ENCODE measurements at regions not wholly inside any gene's neighbourhood (a gene's known extent, or its start where the extent isn't known, plus 50 kb on each side); places are given as distances from the start of the nearest gene placed in this dataset.

DNA sequence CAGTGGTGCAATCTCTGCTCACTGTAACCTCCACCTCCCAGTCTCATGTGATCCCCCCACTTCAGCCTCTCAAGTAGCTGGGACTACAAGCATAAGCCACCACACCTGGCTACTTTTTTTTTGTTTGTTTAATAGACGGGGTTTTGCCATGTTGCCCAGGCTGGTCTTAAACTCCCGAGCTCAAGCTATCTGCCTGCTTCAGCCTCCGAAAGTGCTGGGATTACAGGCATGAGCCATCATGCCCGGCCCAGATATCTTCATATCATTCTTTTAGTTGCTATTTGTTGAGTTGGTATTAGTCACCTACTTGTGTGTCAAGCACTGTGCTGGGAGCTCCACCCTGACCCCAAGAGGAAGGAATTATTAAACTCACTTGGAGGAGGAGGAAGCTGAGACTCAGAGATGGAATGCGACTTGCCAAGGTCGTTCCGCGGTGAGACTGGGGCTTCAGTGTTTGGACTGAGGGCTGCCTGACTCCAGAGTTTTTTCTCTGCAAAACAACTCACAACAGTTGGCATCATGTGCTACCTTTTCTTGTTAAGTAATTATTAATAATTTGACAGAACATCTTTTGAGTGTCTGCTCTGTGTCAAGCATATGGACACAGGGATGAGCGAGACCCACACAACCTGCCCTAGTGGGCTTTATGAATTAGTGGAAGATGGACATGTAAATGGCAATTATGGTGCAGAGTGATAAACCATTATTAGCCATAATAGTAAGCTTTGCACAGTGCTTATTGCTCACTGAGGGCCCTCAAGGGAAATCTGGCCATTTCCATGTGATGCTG is 132.0 kb downstream of the FOXD2 start:
- H2BK15ac ChIP-seq (ENCODE audit: low read length) = 0 out of 2 replicates have a peak overlapping the region, but pooled peaks have one; percentile 40
- POLR2A ChIA-PET (ENCODE audit: partially characterized antibody) = no interaction called here
- H3K14ac ChIP-seq (ENCODE audit: insufficient read length) = no peak overlapping the region
- no peak overlapping the region for H4K5ac ChIP-seq (ENCODE audit: insufficient read length, low read depth, low read length)
- H2BK20ac ChIP-seq (ENCODE audit: low read length) = no peak overlapping the region
- DNase-seq (ENCODE audit: low read depth in 1 of 2, low spot score in 2 of 2) = no peak
- H4K91ac ChIP-seq (replicated peaks; ENCODE audit: insufficient read length, low read length) = no peak overlapping the region
- H3K4me1 ChIP-seq (replicated peaks in 1 of 4; ENCODE audit: control insufficient read depth in 3 of 4, insufficient read depth in 4 of 4, low read length in 3 of 4) = peaks cover 6 to 21% (median 16%) of the 10 kb centered on the region in 4 experiments
- H3K79me1 ChIP-seq (ENCODE audit: low read depth, low read length) = no peaks in the 10 kb centered on the region
- H2AK5ac ChIP-seq (ENCODE audit: low read depth, low read length) = no peak overlapping the region
- H3K27ac ChIP-seq (ENCODE audit: low read depth, low read length) = no peak overlapping the region
- no peak overlapping the region for H3K56ac ChIP-seq (replicated peaks; ENCODE audit: insufficient read length, low read depth, low read length)
- no peaks in the 10 kb centered on the region for H3K36me3 ChIP-seq (ENCODE audit: control insufficient read depth in 2 of 4, insufficient read depth in 4 of 4, low read length in 3 of 4)
- no peak overlapping the region for H3K4me3 ChIP-seq (ENCODE audit: extremely low read depth in 1 of 4, insufficient read depth in 2 of 4, low read depth in 3 of 4, low read length in 4 of 4)
- no peak overlapping the region for H2BK120ac ChIP-seq (replicated peaks; ENCODE audit: low read depth, low read length)
- H3K4me2 ChIP-seq (ENCODE audit: insufficient read depth in 1 of 2, low read depth in 2 of 2, low read length in 2 of 2) = no peak overlapping the region
- H3K79me2 ChIP-seq (ENCODE audit: control insufficient read depth in 1 of 2, insufficient read depth in 2 of 2, low read length in 2 of 2) = no peaks in the 10 kb centered on the region
- 49% methylated on average over 9 of the region's 9 CpGs; no CpG with 5 or more reads in 1 of the 2 experiments for WGBS, 2 experiments (ENCODE audit: extremely low coverage in 1 of 2, insufficient coverage in 1 of 2, insufficient read length in 1 of 2, insufficient replicate concordance in 2 of 2, low coverage in 1 of 2, low lambda C conversion rate in 2 of 2, missing lambda C conversion rate in 1 of 2)
- no peak overlapping the region for H2BK12ac ChIP-seq (ENCODE audit: low read depth, low read length)
- H4K20me1 ChIP-seq (replicated peaks in 1 of 2; ENCODE audit: control insufficient read depth in 1 of 2, insufficient read depth in 2 of 2, low read length in 2 of 2) = no peaks in the 10 kb centered on the region
- peaks cover 0 to 3% (median 2%) of the 10 kb centered on the region in 4 experiments; a peak in 2 of 7 replicates for H3K27me3 ChIP-seq (replicated peaks in 1 of 4; ENCODE audit: control insufficient read depth in 3 of 4, extremely low read depth in 1 of 4, insufficient read depth in 3 of 4, low read length in 3 of 4)
- H3K23ac ChIP-seq (ENCODE audit: insufficient read length) = no peak overlapping the region
- H3K18ac ChIP-seq (ENCODE audit: extremely low read depth, low read length) = no peak overlapping the region
- H3K9me3 ChIP-seq (ENCODE audit: insufficient read depth in 2 of 2, low read depth in 1 of 2, low read length in 1 of 2) = no peaks in the 10 kb centered on the region
- H3K23me2 ChIP-seq (ENCODE audit: low read depth, low read length) = peaks cover 4% of the 10 kb centered on the region; the same call in 1 of the 2 replicates
- H3K9ac ChIP-seq (replicated peaks in 1 of 4; ENCODE audit: extremely low read depth in 1 of 4, low read depth in 3 of 4, low read length in 3 of 4) = no peak overlapping the region
- no peak overlapping the region; the same call in 1 of the 2 replicates for H4K8ac ChIP-seq (ENCODE audit: extremely low read depth, insufficient read depth, low read length)
- H2AFZ ChIP-seq (ENCODE audit: low read length) = no peak overlapping the region
- peak; percentile 70 for FAIRE-seq
- no peak overlapping the region for H2BK5ac ChIP-seq (ENCODE audit: low read depth, low read length)
- CTCF ChIA-PET (ENCODE audit: partially characterized antibody) = interaction anchor here (0.7 to 3.5 kb wide), 23 partner anchors 8 to 139 kb away, joined by 3 to 32 read pairs (median 5); no protein-coding TSS in a partner anchor
- no peak overlapping the region for H3K4ac ChIP-seq (replicated peaks; ENCODE audit: insufficient read length, low read depth, low read length)
- TF ChIP-seq CTBP2 (IDR thresholded peaks at IDR 0.05; ENCODE audit: borderline replicate concordance, insufficient read depth, insufficient read length, low read length) (no peak), CHD2 (IDR thresholded peaks at IDR 0.05; ENCODE audit: low read length) (no peak), TEAD4 (IDR thresholded peaks at IDR 0.05; ENCODE audit: low read depth, low read length) (peak; percentile 91), BACH1 (IDR thresholded peaks at IDR 0.05; ENCODE audit: low read length) (no peak)
- TF ChIP-seq, protein P1, sequence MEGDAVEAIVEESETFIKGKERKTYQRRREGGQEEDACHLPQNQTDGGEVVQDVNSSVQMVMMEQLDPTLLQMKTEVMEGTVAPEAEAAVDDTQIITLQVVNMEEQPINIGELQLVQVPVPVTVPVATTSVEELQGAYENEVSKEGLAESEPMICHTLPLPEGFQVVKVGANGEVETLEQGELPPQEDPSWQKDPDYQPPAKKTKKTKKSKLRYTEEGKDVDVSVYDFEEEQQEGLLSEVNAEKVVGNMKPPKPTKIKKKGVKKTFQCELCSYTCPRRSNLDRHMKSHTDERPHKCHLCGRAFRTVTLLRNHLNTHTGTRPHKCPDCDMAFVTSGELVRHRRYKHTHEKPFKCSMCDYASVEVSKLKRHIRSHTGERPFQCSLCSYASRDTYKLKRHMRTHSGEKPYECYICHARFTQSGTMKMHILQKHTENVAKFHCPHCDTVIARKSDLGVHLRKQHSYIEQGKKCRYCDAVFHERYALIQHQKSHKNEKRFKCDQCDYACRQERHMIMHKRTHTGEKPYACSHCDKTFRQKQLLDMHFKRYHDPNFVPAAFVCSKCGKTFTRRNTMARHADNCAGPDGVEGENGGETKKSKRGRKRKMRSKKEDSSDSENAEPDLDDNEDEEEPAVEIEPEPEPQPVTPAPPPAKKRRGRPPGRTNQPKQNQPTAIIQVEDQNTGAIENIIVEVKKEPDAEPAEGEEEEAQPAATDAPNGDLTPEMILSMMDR (IDR thresholded peaks at IDR 0.05; ENCODE audit: control extremely low read depth in 1 of 3, insufficient read depth in 1 of 3, low read depth in 1 of 3, low read length in 3 of 3) = peak in 2 of 3 experiments; percentile 38 to 54; a peak in 3 of 4 replicates
- TF ChIP-seq, protein P2, sequence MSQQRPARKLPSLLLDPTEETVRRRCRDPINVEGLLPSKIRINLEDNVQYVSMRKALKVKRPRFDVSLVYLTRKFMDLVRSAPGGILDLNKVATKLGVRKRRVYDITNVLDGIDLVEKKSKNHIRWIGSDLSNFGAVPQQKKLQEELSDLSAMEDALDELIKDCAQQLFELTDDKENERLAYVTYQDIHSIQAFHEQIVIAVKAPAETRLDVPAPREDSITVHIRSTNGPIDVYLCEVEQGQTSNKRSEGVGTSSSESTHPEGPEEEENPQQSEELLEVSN (IDR thresholded peaks at IDR 0.05) = no peak
- TF ChIP-seq, protein P3, sequence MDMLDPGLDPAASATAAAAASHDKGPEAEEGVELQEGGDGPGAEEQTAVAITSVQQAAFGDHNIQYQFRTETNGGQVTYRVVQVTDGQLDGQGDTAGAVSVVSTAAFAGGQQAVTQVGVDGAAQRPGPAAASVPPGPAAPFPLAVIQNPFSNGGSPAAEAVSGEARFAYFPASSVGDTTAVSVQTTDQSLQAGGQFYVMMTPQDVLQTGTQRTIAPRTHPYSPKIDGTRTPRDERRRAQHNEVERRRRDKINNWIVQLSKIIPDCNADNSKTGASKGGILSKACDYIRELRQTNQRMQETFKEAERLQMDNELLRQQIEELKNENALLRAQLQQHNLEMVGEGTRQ (IDR thresholded peaks at IDR 0.05; ENCODE audit: low read length) = no peak

Data from H1 (cell line).